IMR-90 (cell line): ENCODE measurements at regions not wholly inside any gene's neighbourhood (a gene's known extent, or its start where the extent isn't known, plus 50 kb on each side); places are given as distances from the start of the nearest gene placed in this dataset.

Source experiments
- ATAC-seq: fragments of 200-7000 bp; cut with Tn5 transposase; 2 replicates; pipeline ENCODE4 v1.9.1; 2020; ENCODE audit warnings: low read depth, mild to moderate bottlenecking, moderate library complexity
- BruUV-seq: library from RNA; stranded (reverse); fragments of 400-500 nt; replicated peaks from 2 replicates; lab custom pipeline; 2021; lab: Mats Ljungman, UMichigan
- CTCF ChIA-PET: fragments of 300-600 bp; formaldehyde crosslinking; extraction: SDS; loops from one replicate; lab custom pipeline; 2021; ENCODE audit warnings: antibody characterized with exemption; lab: Yijun Ruan, JAX
- POLR2A ChIA-PET: fragments of 300-600 bp; sonication (Branson Sonifier 250); formaldehyde crosslinking; loops from one replicate; lab custom pipeline; 2022; ENCODE audit warnings: antibody characterized with exemption; ENCODE audit not compliant: unreplicated experiment; lab: Charles Lee
- DNase-seq: peaks from one replicate; pipeline ENCODE4 v3.0.0; 2013
- H2AFZ ChIP-seq: replicated peaks from 2 replicates; pipeline ENCODE3; 2013; ENCODE audit warnings: low read length, mild to moderate bottlenecking; ENCODE audit not compliant: poor library complexity
- H2AK5ac ChIP-seq: 2 replicates; pipeline ENCODE4 v1.6.1; 2013; ENCODE audit warnings: low read depth, low read length, inconsistent platforms
- H2AK9ac ChIP-seq: replicated peaks from 2 replicates; pipeline ENCODE3; 2013; ENCODE audit warnings: mild to moderate bottlenecking, low read depth, low read length, moderate library complexity; ENCODE audit not compliant: poor library complexity
- H2BK120ac ChIP-seq: 2 replicates; pipeline ENCODE4 v1.6.1; 2013; ENCODE audit warnings: low read depth, low read length, inconsistent platforms
- H2BK15ac ChIP-seq: 3 replicates; pipeline ENCODE4 v1.6.1; 2013; ENCODE audit warnings: low read depth, low read length, inconsistent platforms
- H2BK20ac ChIP-seq: 2 replicates; pipeline ENCODE4 v1.6.1; 2013; ENCODE audit warnings: low read depth, mild to moderate bottlenecking, inconsistent platforms, low read length, moderate library complexity
- H2BK5ac ChIP-seq: 2 replicates; pipeline ENCODE4 v1.6.1; 2013; ENCODE audit warnings: mild to moderate bottlenecking, low read depth, low read length, inconsistent platforms; ENCODE audit not compliant: poor library complexity, severe bottlenecking
- H3K14ac ChIP-seq: replicated peaks from 2 replicates; pipeline ENCODE4 v1.6.1; 2013; ENCODE audit warnings: low read depth, low read length, inconsistent platforms
- H3K18ac ChIP-seq: 2 replicates; pipeline ENCODE4 v1.6.1; 2013; ENCODE audit warnings: low read depth, low read length, control low read depth
- H3K23ac ChIP-seq: 2 replicates; pipeline ENCODE4 v1.6.1; 2013; ENCODE audit warnings: low read depth, low read length, inconsistent platforms
- H3K27ac ChIP-seq: 2 replicates; pipeline ENCODE4 v1.5.1; 2013; ENCODE audit warnings: mild to moderate bottlenecking, control low read depth, low read length; ENCODE audit not compliant: insufficient read depth
- H3K27me3 ChIP-seq: 2 replicates; pipeline ENCODE4 v1.6.1; 2013; ENCODE audit warnings: low read length; ENCODE audit not compliant: control insufficient read depth, insufficient read depth
- H3K36me3 ChIP-seq: 2 replicates; pipeline ENCODE4 v1.6.1; 2013; ENCODE audit warnings: low read length, mixed read lengths; ENCODE audit not compliant: control insufficient read depth, insufficient read depth
- H3K4ac ChIP-seq: 2 replicates; pipeline ENCODE4 v1.6.1; 2013; ENCODE audit warnings: low read depth, low read length, inconsistent platforms
- H3K4me1 ChIP-seq: 2 replicates; pipeline ENCODE4 v1.6.1; 2013; ENCODE audit warnings: low read length, mixed read lengths; ENCODE audit not compliant: control insufficient read depth, insufficient read depth
- H3K4me2 ChIP-seq: 2 replicates; pipeline ENCODE4 v1.6.1; 2013; ENCODE audit warnings: low read depth, mild to moderate bottlenecking, control low read depth, low read length, moderate library complexity
- H3K4me3 ChIP-seq: 2 replicates; pipeline ENCODE4 v1.5.1; 2013; ENCODE audit warnings: low read depth, mild to moderate bottlenecking, control low read depth, low read length, moderate library complexity; ENCODE audit not compliant: insufficient read depth
- H3K56ac ChIP-seq: 2 replicates; pipeline ENCODE4 v1.6.1; 2013; ENCODE audit warnings: low read length, inconsistent platforms; ENCODE audit not compliant: insufficient read depth; ENCODE audit errors: extremely low read depth
- H3K79me1 ChIP-seq, 2 experiments: 2 replicates each; pipeline ENCODE4 v1.6.1; 2013; ENCODE audit warnings: low read length in 2 of 2, inconsistent platforms in 1 of 2, low read depth in 1 of 2
- H3K9ac ChIP-seq: 2 replicates; pipeline ENCODE4 v1.6.1; 2013; ENCODE audit warnings: low read depth, low read length, control low read depth
- H3K9me1 ChIP-seq: 2 replicates; pipeline ENCODE4 v1.6.1; 2013; ENCODE audit warnings: low read length, inconsistent platforms; ENCODE audit not compliant: insufficient read depth
- H3K9me3 ChIP-seq: 2 replicates; pipeline ENCODE4 v1.6.1; 2013; ENCODE audit warnings: low read length; ENCODE audit not compliant: control insufficient read depth, insufficient read depth
- H4K20me1 ChIP-seq: 2 replicates; pipeline ENCODE4 v1.6.1; 2013; ENCODE audit warnings: low read length, inconsistent platforms; ENCODE audit not compliant: insufficient read depth
- H4K5ac ChIP-seq: 2 replicates; pipeline ENCODE4 v1.6.1; 2013; ENCODE audit warnings: mild to moderate bottlenecking, low read depth, low read length, control low read depth
- H4K8ac ChIP-seq, 2 experiments: 2 replicates each; pipeline ENCODE4 v1.6.1; 2013; ENCODE audit warnings: low read depth in 2 of 2, low read length in 2 of 2, control low read depth in 1 of 2, inconsistent platforms in 1 of 2
- H4K91ac ChIP-seq: 2 replicates; pipeline ENCODE4 v1.6.1; 2013; ENCODE audit warnings: low read depth, low read length, inconsistent platforms; ENCODE audit not compliant: insufficient read depth
- MXI1 ChIP-seq: IDR thresholded peaks from 2 replicates; pipeline ENCODE4 v1.6.1; 2012; ENCODE audit warnings: low read depth, mild to moderate bottlenecking, low read length, moderate library complexity, borderline replicate concordance
- WGBS, 2 experiments: methylation state at CpG; one replicate each; pipeline versions ENCODE4 v1.1.5 to v1.1.7; 2013; ENCODE audit warnings: missing lambda C conversion rate in 2 of 2; ENCODE audit not compliant: insufficient read length in 1 of 2; ENCODE audit errors: extremely low coverage in 2 of 2; 5-methylcytosine and 5-hydroxymethylcytosine counted together
- dilution Hi-C: fragments of 300-500 bp; cut with HindIII; formaldehyde crosslinking; loops from one replicate; pipeline ENCODE4 v1.14.3; 2018; ENCODE audit warnings: low sequenced_read_pairs; ENCODE audit not compliant: unreplicated experiment
- in situ Hi-C: fragments of 300-500 bp; cut with MboI; formaldehyde crosslinking; loops from 3 replicates; pipeline ENCODE4 v1.14.3; 2019; ENCODE audit warnings: low sequenced_read_pairs, inconsistent platforms, mixed read lengths
- intact Hi-C: fragments of 100-400 bp; cut with micrococcal nuclease; formaldehyde crosslinking; loops from 2 replicates; pipeline ENCODE4 v1.10.0; 2022

DNA sequence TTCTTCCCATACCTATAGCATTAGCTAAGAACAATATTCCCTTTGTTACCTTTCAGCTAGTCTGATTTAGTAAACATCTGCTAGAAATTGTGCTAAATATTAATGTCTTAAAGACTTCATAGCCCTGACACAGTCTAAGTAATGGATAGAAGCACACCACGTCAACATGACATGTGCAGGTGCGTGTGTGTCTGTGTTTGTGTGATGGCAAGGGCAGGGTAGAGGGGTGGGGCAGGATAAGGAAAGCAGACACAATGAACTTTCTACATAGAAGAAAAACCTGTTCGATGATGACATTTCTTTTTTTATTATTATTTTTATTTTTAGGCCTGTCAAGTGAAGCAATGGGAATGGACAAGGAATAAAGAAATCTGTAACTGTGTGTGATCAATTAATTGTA, 223.3 kb downstream of the NOL4 start:
- Histone ChIP-seq H2AK9ac (no peak overlapping the region), H3K14ac (no peak overlapping the region)

More for the DNA sequence above, 223.3 kb downstream of the NOL4 start:
- Histone ChIP-seq H3K4ac (no peak overlapping the region), H2BK20ac (no peak overlapping the region), H3K56ac (no peak overlapping the region), H4K5ac (no peak overlapping the region), H3K36me3 (no peaks in the 10 kb centered on the region), H3K23ac (no peak overlapping the region), H3K18ac (no peak overlapping the region), H4K91ac (no peak overlapping the region), H3K9me3 (no peaks in the 10 kb centered on the region), H2AK5ac (no peak overlapping the region), H3K27ac (no peak overlapping the region), H2BK15ac (no peak overlapping the region), H3K4me3 (no peak overlapping the region), H3K4me1 (no peaks in the 10 kb centered on the region), H4K20me1 (no peaks in the 10 kb centered on the region), H3K9me1 (no peaks in the 10 kb centered on the region), H2AFZ (no peak overlapping the region), H3K9ac (no peak overlapping the region), H3K79me1 (no peaks in the 10 kb centered on the region), H2BK120ac (no peak overlapping the region), H2BK5ac (no peak overlapping the region), H3K4me2 (no peak overlapping the region), H3K27me3 (no peaks in the 10 kb centered on the region), H4K8ac (no peak overlapping the region)
- intact Hi-C loops (no loop called here), in situ Hi-C loops (no loop called here), dilution Hi-C loops (no loop called here)
- CTCF ChIA-PET, result no interaction called here
- no peak for TF ChIP-seq MXI1
- POLR2A ChIA-PET, result no interaction called here
- DNase-seq (no peak), ATAC-seq (no peak)
- no CpG with 5 or more reads among the region's 3 CpGs for WGBS, 2 experiments
- BruUV-seq, result no TSS peak
